ENCODE measurements at regions not wholly inside any gene's neighbourhood (a gene's known extent, or its start where the extent isn't known, plus 50 kb on each side); places are given as distances from the start of the nearest gene placed in this dataset.

DNA sequence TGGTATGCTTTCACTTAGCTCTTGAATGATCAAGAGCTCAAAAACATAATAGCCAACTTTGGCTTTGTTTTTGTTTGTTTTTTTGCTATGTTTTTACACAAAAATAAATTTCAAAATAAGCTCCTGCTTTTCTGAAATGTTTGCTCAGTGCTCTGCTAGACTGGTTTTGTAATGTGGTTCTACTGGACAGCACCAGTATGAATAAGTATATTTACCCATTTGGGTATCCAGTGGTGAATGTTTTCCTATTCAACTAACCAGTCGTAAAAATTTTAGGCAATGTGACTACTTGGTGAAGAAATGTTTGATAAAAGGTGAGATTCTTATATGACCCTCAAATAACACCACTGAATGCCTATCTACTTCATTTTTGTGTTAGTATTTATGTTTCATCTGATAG, 308.6 kb downstream of the PTPRC start:
- H3K4me3 ChIP-seq = no peak overlapping the region
- no peak overlapping the region for H3K27ac ChIP-seq
- TF ChIP-seq POLR2A (IDR thresholded peaks at IDR 0.05) = no peak
- TF ChIP-seq, protein P1, sequence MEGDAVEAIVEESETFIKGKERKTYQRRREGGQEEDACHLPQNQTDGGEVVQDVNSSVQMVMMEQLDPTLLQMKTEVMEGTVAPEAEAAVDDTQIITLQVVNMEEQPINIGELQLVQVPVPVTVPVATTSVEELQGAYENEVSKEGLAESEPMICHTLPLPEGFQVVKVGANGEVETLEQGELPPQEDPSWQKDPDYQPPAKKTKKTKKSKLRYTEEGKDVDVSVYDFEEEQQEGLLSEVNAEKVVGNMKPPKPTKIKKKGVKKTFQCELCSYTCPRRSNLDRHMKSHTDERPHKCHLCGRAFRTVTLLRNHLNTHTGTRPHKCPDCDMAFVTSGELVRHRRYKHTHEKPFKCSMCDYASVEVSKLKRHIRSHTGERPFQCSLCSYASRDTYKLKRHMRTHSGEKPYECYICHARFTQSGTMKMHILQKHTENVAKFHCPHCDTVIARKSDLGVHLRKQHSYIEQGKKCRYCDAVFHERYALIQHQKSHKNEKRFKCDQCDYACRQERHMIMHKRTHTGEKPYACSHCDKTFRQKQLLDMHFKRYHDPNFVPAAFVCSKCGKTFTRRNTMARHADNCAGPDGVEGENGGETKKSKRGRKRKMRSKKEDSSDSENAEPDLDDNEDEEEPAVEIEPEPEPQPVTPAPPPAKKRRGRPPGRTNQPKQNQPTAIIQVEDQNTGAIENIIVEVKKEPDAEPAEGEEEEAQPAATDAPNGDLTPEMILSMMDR (IDR thresholded peaks at IDR 0.05) = no peak
- intact Hi-C loops (cut with DNase I) = no loop called here
- WGBS, 2 donors = 55 to 67% methylated on average over 1 of the region's 1 CpG
- no peak for DNase-seq
- H3K9me3 ChIP-seq = no peaks in the 10 kb centered on the region
- H3K27me3 ChIP-seq = no peaks in the 10 kb centered on the region
- H3K4me1 ChIP-seq = no peaks in the 10 kb centered on the region
- no peaks in the 10 kb centered on the region for H3K36me3 ChIP-seq

DNA sequence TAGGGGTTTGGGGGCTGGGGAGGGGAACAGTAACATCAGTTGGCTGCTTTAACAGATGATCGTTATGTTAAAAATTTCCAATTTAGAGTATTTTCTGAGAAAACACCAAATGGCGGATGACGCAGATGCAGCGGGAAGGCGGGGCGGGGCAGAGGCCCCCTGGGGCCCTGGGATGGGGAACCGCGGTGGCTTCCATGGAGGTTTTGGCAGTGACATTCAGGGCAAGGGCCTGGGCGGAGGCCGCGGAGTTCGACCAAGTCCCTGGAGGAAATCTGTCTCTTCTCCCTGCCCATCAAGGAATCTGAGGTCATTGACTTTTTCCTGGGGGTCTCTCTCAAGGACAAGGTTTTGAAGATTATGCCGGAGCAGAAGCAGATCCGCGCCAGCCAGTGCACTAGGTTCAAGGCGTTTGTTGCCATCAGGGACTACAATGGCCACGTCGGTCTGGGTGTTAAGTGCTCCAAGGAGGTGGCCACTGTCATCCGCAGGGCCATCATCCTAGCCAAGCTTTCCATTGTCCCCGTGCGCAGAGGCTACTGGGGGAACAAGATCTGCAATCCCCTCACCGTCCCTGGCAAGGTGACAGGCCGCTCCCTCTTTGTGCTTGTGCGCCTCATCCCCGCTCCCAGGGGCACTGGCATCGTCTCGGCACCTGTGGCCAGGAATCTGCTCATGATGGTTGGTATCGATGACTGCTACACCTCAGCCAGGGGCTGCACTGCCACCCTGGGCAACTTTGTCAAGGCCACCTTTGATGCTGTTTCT, 310.2 kb downstream of the PTPRC start:
- no peaks in the 10 kb centered on the region for H3K27me3 ChIP-seq
- no peak overlapping the region for H3K27ac ChIP-seq
- intact Hi-C loops (cut with DNase I) = no loop called here
- WGBS, 2 donors = 94% methylated on average over 17 to 26 of the region's 28 CpGs
- H3K4me1 ChIP-seq = no peaks in the 10 kb centered on the region
- DNase-seq = no peak
- no peaks in the 10 kb centered on the region for H3K9me3 ChIP-seq
- no peak overlapping the region for H3K4me3 ChIP-seq
- no peaks in the 10 kb centered on the region for H3K36me3 ChIP-seq
- TF ChIP-seq POLR2A (IDR thresholded peaks at IDR 0.05) = no peak
- TF ChIP-seq, protein P1 (IDR thresholded peaks at IDR 0.05) = no peak

DNA sequence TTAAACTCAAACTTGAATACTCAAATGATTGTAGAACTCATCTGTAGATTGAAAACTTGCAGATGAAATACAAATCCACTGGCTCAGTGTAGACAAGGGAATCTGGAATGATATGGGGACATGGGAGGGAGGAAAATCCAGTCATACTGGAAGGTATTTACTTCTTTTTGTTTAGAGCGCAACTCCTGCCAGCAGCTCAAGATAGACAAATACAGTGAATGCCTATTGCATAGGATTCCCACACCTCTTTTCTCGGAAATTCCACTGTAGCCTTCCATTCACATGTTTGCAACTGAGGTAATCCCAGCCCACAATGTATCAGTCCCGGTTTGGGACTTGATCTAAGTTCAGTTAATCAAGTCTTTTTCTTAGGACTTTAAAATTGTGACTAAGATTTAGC, 311.2 kb downstream of the PTPRC start:
- intact Hi-C loops (cut with DNase I) = no loop called here
- peaks cover 0 to 2% (median 0%) of the 10 kb centered on the region in 3 donors for H3K9me3 ChIP-seq
- TF ChIP-seq, protein P1 (IDR thresholded peaks at IDR 0.05) = no peak
- H3K27me3 ChIP-seq = no peaks in the 10 kb centered on the region
- H3K36me3 ChIP-seq = no peaks in the 10 kb centered on the region
- no peak overlapping the region for H3K27ac ChIP-seq
- DNase-seq = no peak
- 73 to 77% methylated on average over 3 of the region's 3 CpGs for WGBS, 2 donors
- H3K4me3 ChIP-seq = no peak overlapping the region
- no peaks in the 10 kb centered on the region for H3K4me1 ChIP-seq

DNA sequence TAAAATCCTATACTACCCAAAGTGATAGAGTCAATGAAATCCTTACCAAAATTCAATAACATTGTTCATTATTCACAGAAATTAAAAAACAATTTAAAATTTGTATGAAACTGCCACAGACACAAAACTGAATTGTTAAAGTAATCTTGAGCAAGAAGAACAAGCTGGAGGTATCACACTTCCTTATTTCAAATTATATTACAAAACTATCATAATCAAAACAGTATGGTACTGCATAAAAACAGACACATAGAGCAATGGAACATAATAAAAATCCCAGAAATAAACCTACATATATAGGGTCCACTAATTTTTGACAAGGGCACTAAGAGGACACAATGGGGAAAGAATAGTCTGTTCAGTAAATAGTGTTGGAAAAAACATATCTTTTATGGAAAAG, 316.2 kb downstream of the PTPRC start:
- no peak overlapping the region for H3K4me3 ChIP-seq

DNA sequence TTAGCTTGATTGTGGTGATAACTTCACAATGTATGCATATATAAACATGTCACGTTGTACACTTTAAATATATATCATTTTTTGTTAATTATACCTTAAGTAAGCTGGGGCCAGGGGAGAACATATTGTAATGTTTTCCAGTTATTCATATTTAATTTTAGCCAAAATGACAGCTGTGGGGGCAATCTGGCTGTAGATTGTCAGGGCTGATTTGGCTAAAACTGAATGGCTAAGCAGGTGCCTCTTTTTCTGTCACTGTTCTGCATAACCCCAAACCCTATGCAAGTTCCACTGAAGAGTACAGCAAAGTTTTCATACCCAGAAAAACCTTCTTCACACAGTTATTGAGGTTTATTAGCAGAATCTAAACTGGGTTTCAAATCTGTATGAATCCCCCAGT, 318.2 kb downstream of the PTPRC start:
- H3K4me3 ChIP-seq = no peak overlapping the region
- no peak overlapping the region for H3K27ac ChIP-seq
- H3K9me3 ChIP-seq = peaks cover 0 to 5% (median 0%) of the 10 kb centered on the region in 3 donors
- TF ChIP-seq POLR2A (IDR thresholded peaks at IDR 0.05) = no peak
- TF ChIP-seq, protein P1 (IDR thresholded peaks at IDR 0.05) = no peak
- no peaks in the 10 kb centered on the region for H3K27me3 ChIP-seq
- H3K36me3 ChIP-seq = no peaks in the 10 kb centered on the region
- 59 to 63% methylated on average over 1 of the region's 1 CpG for WGBS, 2 donors
- no peaks in the 10 kb centered on the region for H3K4me1 ChIP-seq
- DNase-seq = no peak
- intact Hi-C loops (cut with DNase I) = no loop called here

More for the DNA sequence above, 316.2 kb downstream of the PTPRC start:
- Histone ChIP-seq H3K27me3 (no peaks in the 10 kb centered on the region), H3K36me3 (no peaks in the 10 kb centered on the region), H3K9me3 (peaks cover 0 to 2% (median 0%) of the 10 kb centered on the region in 3 donors), H3K27ac (no peak overlapping the region), H3K4me1 (no peaks in the 10 kb centered on the region)
- DNase-seq = no peak
- TF ChIP-seq, protein P1 (IDR thresholded peaks at IDR 0.05) = no peak
- TF ChIP-seq POLR2A (IDR thresholded peaks at IDR 0.05) = no peak
- intact Hi-C loops (cut with DNase I) = no loop called here
